ENCODE measurements at regions not wholly inside any gene's neighbourhood (a gene's known extent, or its start where the extent isn't known, plus 50 kb on each side); places are given as distances from the start of the nearest gene placed in this dataset.

DNA sequence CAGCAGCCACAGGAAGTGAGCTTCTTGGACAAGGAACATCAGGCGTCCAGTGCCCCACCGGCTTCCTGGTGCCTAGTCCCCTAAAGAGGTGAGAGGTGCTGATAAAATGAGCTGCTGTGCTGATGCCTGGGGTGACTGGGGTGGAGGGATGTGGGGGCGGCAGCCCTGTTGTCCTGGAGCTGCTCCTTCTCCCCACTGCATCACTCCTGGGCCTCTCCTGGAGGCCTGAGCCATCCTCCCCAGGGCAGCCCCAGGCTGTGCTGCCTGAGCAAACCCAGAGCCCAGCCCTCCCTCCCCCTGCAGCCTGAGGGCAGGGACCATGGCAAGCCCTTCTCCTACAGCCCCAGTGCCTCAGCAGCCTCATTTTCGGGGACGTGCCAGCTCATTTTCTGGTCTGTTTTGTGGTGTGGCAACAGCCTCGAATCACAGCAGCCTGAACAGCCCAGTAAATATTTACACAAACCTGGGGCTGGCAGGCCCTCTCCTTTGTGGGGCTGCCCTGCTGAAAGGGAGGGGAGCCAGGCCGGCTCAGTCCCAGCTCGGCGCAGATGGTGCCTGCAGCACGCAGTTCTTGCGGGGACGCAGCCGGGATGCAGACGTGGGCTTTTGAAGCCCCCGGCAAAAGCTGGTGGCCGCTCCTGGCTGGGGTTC lies 259.9 kb downstream of the DLL1 start:
- TF ChIP-seq, protein P1, sequence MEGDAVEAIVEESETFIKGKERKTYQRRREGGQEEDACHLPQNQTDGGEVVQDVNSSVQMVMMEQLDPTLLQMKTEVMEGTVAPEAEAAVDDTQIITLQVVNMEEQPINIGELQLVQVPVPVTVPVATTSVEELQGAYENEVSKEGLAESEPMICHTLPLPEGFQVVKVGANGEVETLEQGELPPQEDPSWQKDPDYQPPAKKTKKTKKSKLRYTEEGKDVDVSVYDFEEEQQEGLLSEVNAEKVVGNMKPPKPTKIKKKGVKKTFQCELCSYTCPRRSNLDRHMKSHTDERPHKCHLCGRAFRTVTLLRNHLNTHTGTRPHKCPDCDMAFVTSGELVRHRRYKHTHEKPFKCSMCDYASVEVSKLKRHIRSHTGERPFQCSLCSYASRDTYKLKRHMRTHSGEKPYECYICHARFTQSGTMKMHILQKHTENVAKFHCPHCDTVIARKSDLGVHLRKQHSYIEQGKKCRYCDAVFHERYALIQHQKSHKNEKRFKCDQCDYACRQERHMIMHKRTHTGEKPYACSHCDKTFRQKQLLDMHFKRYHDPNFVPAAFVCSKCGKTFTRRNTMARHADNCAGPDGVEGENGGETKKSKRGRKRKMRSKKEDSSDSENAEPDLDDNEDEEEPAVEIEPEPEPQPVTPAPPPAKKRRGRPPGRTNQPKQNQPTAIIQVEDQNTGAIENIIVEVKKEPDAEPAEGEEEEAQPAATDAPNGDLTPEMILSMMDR (conservative IDR thresholded peaks at IDR 0.05), result no peak
- H3K27ac ChIP-seq, result peak overlapping the region; percentile 60

DNA sequence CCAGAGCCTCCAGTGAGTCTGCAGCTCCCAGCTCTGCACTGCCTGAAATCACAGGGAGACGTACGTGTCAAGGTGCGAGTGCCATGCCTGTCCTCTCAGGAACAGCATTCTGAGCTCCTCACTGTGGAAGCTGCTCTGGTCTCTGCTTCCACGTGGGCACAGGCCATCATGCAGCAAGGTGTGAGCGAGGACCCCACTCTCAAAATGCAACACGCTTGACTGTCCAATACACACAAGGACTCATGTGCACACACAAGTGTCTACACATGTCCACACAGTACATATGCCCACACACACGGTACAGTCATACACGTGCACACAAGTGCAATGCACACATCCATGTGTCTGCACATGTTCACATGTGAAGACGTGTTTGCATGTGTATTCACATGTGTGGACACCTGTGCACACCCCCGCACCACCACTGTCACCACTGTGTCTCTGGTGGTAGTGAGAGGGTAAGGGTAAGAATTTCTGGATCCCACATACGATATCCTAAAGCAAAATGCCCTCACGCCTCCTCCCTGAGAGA lies 260.5 kb downstream of the DLL1 start:
- TF ChIP-seq, protein P1 (conservative IDR thresholded peaks at IDR 0.05), result no peak
- H3K27ac ChIP-seq, result peak overlapping the region; percentile 60

DNA sequence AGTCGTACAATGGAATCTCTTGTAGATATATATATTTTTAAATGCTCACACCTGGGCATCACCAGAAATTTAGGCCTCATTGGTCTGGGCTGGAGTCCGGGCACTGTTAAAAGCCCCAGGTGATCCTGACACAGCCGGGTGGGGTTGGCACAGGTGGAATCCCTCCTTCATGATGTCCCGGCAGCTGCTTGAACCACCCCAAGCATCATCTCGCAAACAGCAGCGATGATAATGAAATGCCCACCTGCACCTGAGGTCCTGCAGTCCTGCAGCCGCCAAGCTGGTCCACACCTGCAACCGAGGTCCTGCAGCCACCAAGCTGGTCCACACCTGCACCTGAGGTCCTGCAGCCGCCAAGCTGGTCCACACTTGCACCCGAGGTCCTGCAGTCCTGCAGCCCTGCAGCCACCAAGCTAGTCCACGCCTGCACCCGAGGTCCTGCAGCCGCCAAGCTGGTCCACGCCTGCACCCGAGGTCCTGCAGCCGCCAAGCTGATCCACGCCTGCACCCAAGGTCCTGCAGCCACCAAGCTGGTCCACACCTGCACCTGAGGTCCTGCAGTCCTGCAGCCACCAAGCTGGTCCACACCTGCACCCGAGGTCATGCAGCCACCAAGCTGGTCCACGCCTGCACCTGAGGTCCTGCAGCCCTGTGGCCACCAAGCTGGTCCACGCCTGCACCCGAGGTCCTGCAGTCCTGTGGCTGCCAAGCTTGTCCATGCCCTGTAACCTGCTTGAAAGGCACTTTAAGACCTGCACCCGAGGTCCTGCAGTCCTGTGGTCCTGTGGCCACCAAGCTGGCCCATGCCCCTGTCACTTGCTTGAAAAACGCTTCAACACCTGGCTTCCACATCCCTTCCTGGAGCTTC lies 261.2 kb downstream of the DLL1 start:
- no peak overlapping the region for H3K27ac ChIP-seq
- TF ChIP-seq, protein P1 (conservative IDR thresholded peaks at IDR 0.05), result no peak

DNA sequence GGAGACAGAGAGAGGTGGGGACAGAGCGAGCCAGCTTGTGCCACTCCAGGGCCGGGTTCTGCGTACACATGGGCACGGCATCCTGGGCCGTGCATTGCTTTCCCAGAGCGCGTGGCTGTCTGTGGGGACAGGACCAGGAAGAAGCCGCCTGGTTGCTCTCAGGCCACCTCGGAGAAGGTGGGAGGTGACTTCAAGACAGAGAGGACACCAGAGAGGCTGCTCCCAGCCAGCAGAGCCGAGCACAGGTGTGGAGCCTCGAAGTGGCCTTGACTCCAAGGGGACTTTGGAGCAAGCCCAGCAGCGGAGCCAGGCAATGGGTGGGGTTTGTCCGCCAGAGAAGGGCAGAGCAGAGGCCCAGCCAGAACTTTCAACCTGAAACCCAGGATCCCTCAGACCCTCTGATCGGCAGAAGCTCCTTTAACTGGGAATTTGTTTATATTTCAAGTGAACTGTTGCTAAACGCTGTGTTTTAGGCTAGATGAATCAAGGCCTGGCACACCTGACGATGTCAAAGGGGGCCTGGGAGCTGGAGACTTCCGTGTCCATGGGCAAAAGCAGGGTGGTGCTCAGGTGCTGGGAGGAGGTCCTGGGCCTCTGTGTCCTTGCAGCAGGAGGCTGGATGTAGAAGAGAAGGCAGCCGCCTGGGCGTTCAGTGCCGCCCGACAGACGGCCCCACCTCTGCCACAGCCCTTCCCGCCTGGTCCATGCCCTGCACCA lies 262.1 kb downstream of the DLL1 start:
- H3K27ac ChIP-seq, result no peak overlapping the region
- TF ChIP-seq, protein P1 (conservative IDR thresholded peaks at IDR 0.05), result no peak

DNA sequence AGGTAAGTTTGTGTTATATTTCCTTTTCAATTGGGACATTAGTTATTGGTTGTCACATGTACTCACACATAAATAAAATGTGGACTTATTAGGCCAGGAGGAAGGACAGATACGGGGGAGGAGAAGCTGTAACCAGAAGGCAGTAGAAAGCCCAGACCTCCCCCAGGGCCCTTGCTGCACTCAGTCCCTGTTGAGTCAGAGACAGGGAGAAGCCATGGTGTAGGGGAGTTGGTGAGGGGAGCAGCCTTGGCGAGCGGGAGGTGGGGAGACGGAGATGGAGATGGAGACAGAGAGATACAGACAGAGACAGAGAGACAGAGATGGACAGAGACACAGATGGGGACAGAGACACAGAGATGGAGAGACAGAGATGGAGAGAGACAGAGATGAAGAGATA lies 263.2 kb downstream of the DLL1 start:
- no peak overlapping the region for H3K27ac ChIP-seq
- TF ChIP-seq, protein P1 (conservative IDR thresholded peaks at IDR 0.05), result no peak

DNA sequence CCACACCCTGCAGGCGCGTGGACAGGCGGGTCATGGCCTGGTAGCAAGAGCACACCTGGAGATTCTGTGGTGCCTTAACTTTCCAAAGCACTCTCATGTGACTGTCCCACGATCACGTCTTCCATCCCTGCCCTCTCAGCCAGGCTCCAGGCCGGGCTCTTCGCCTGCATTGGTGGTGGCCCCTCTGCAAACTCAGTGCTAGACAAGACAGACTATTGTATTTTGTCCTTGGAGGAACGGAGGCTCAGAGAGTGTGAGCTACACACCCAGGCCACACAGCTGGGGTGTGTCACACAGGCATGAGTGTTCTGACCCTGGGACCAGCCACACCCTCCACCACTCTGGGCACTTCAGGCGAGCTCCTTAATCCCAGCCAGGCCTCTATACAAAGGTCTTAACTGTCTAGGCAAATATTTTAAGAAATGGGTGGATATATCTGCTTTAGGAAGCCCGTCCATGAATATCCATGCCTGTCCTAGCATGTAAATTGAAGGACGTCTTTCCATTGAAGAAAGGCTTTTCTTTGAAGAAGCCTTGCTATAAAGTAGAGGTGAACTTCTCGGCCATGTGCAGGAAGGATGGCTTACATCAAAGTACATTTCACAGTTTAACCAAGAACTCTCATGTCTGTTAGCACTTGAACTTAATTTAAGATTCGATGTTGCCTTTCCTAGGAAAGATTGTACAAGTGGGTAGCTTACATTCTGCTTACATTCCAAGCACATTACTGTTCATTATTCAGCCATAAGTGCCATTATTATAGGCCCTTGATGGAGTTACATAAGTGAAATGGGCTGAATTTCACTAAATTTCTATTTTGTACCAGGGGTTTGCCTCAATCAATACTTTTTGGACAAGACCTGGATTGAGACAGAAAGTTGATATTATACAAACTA lies 263.9 kb downstream of the DLL1 start:
- TF ChIP-seq, protein P1 (conservative IDR thresholded peaks at IDR 0.05), result no peak
- H3K27ac ChIP-seq, result peak overlapping the region; percentile 50
